Keratinocyte (primary cell): ENCODE measurements at regions not wholly inside any gene's neighbourhood (a gene's known extent, or its start where the extent isn't known, plus 50 kb on each side); places are given as distances from the start of the nearest gene placed in this dataset.
"Not testable (repeated sequence)": the region's sequence is repeated elsewhere in the genome, so short reads cannot be mapped to it uniquely, and the experiment has no call there.

Source experiments
- DNase-seq: peaks from one replicate; pipeline ENCODE4 v3.0.0-alpha.2; 2011; ENCODE audit warnings: low read depth, missing footprints, low spot score
- FAIRE-seq: peaks from 2 replicates; lab custom pipeline; 2011; peaks lifted over from hg19 to GRCh38; lab: Jason Lieb, UNC
- H2AFZ ChIP-seq: 2 replicates; pipeline ENCODE4 v1.6.0; 2012; ENCODE audit warnings: low read length, control low read depth, inconsistent platforms; ENCODE audit not compliant: control insufficient read depth
- H3K27ac ChIP-seq: 2 replicates; pipeline ENCODE4 v1.5.1; 2011; ENCODE audit warnings: low read length; ENCODE audit not compliant: control insufficient read depth, insufficient read depth
- H3K27me3 ChIP-seq: 3 replicates; pipeline ENCODE4 v1.6.0; 2011; ENCODE audit warnings: low read length; ENCODE audit not compliant: control insufficient read depth, insufficient read depth; ENCODE audit errors: extremely low read depth
- H3K36me3 ChIP-seq, 2 experiments: 2 replicates in 1 of 2; 3 replicates in 1 of 2; pipeline ENCODE4 v1.5.1; 2011; ENCODE audit warnings: low read length in 2 of 2, mild to moderate bottlenecking in 1 of 2; ENCODE audit not compliant: control insufficient read depth in 2 of 2, insufficient read depth in 2 of 2; ENCODE audit errors: extremely low read depth in 1 of 2
- H3K4me1 ChIP-seq: 3 replicates; pipeline ENCODE4 v1.5.1; 2011; ENCODE audit warnings: low read length; ENCODE audit not compliant: control insufficient read depth, insufficient read depth; ENCODE audit errors: extremely low read depth
- H3K4me2 ChIP-seq: 3 replicates; pipeline ENCODE4 v1.6.0; 2011; ENCODE audit warnings: low read depth, low read length; ENCODE audit not compliant: control insufficient read depth, insufficient read depth; ENCODE audit errors: extremely low read depth
- H3K4me3 ChIP-seq, 3 experiments: fragments of 200-600 bp in 1 of 3; sonication (generic) in 1 of 3; 2 replicates in 2 of 3; 3 replicates in 1 of 3; pipeline ENCODE4 v1.5.1; 2011 to 2016; ENCODE audit warnings: low read length in 3 of 3, mild to moderate bottlenecking in 3 of 3, control low read depth in 2 of 3, inconsistent platforms in 1 of 3, low read depth in 1 of 3, mixed read lengths in 1 of 3, mixed run types in 1 of 3, moderate library complexity in 1 of 3; ENCODE audit not compliant: control insufficient read depth in 2 of 3, insufficient read depth in 2 of 3; ENCODE audit errors: extremely low read depth in 1 of 3
- H3K79me2 ChIP-seq: 2 replicates; pipeline ENCODE4 v1.6.0; 2012; ENCODE audit warnings: low read length; ENCODE audit not compliant: control insufficient read depth, insufficient read depth
- H3K9ac ChIP-seq: 3 replicates; pipeline ENCODE4 v1.6.0; 2011; ENCODE audit warnings: low read length; ENCODE audit not compliant: control insufficient read depth, insufficient read depth; ENCODE audit errors: extremely low read depth
- H3K9me1 ChIP-seq: 3 replicates; pipeline ENCODE4 v1.6.0; 2011; ENCODE audit warnings: low read length; ENCODE audit not compliant: control insufficient read depth, insufficient read depth; ENCODE audit errors: extremely low read depth
- H3K9me3 ChIP-seq: 2 replicates; pipeline ENCODE4 v1.5.1; 2012; ENCODE audit warnings: low read depth, low read length; ENCODE audit not compliant: control insufficient read depth
- H4K20me1 ChIP-seq: 3 replicates; pipeline ENCODE4 v1.6.0; 2011; ENCODE audit warnings: low read length; ENCODE audit not compliant: control insufficient read depth, insufficient read depth; ENCODE audit errors: extremely low read depth
- EZH2 ChIP-seq: IDR thresholded peaks from one replicate; pipeline ENCODE4 v1.6.1; 2012; ENCODE audit warnings: inconsistent platforms, mild to moderate bottlenecking, low read length, moderate library complexity
- dilution Hi-C: fragments of 300-500 bp; cut with MboI; formaldehyde crosslinking; loops from one replicate; pipeline ENCODE4 v1.7.0; 2020; ENCODE audit warnings: low sequenced_read_pairs; ENCODE audit not compliant: extremely low pct_ligation_motif_present
- TF ChIP-seq, protein P1 (sequence below), 3 experiments: IDR thresholded peaks in 1 of 3; conservative IDR thresholded peaks in 1 of 3; optimal IDR thresholded peaks in 1 of 3; 2 replicates in 2 of 3; 3 replicates in 1 of 3; pipeline versions ENCODE3 to v1.5.1; 2011; ENCODE audit warnings: low read length in 3 of 3, mild to moderate bottlenecking in 3 of 3, moderate library complexity in 2 of 3, control low read depth in 1 of 3, inconsistent platforms in 1 of 3; ENCODE audit not compliant: insufficient read depth in 2 of 3; ENCODE audit errors: extremely low read depth in 1 of 3

- no peaks in the 10 kb centered on the region for H3K9me3 ChIP-seq
- H3K4me1 ChIP-seq, result no peaks in the 10 kb centered on the region
- H3K27me3 ChIP-seq, result no peaks in the 10 kb centered on the region
- no peak for TF ChIP-seq EZH2
- TF ChIP-seq, protein P1, sequence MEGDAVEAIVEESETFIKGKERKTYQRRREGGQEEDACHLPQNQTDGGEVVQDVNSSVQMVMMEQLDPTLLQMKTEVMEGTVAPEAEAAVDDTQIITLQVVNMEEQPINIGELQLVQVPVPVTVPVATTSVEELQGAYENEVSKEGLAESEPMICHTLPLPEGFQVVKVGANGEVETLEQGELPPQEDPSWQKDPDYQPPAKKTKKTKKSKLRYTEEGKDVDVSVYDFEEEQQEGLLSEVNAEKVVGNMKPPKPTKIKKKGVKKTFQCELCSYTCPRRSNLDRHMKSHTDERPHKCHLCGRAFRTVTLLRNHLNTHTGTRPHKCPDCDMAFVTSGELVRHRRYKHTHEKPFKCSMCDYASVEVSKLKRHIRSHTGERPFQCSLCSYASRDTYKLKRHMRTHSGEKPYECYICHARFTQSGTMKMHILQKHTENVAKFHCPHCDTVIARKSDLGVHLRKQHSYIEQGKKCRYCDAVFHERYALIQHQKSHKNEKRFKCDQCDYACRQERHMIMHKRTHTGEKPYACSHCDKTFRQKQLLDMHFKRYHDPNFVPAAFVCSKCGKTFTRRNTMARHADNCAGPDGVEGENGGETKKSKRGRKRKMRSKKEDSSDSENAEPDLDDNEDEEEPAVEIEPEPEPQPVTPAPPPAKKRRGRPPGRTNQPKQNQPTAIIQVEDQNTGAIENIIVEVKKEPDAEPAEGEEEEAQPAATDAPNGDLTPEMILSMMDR (optimal IDR thresholded peaks at IDR 0.05 in 1 of 3, IDR thresholded peaks at IDR 0.05 in 1 of 3, conservative IDR thresholded peaks at IDR 0.05 in 1 of 3; ENCODE audit: extremely low read depth in 1 of 3, insufficient read depth in 2 of 3, low read length in 3 of 3), result no peak
- no peak overlapping the region for H3K4me2 ChIP-seq
- no peaks in the 10 kb centered on the region for H3K36me3 ChIP-seq
- no peaks in the 10 kb centered on the region for H3K9me1 ChIP-seq
- no peaks in the 10 kb centered on the region for H3K79me2 ChIP-seq
- H3K27ac ChIP-seq, result no peak overlapping the region
- H3K9ac ChIP-seq, result no peak overlapping the region
- no peaks in the 10 kb centered on the region for H4K20me1 ChIP-seq
- FAIRE-seq (no peak), DNase-seq (no peak)
- no peak overlapping the region for H3K4me3 ChIP-seq
- H2AFZ ChIP-seq, result no peak overlapping the region
- dilution Hi-C loops, result no loop called here
Observed at GRCh38 chr2:220821683-220822082, 750.4 kb downstream of the EPHA4 start.

DNA sequence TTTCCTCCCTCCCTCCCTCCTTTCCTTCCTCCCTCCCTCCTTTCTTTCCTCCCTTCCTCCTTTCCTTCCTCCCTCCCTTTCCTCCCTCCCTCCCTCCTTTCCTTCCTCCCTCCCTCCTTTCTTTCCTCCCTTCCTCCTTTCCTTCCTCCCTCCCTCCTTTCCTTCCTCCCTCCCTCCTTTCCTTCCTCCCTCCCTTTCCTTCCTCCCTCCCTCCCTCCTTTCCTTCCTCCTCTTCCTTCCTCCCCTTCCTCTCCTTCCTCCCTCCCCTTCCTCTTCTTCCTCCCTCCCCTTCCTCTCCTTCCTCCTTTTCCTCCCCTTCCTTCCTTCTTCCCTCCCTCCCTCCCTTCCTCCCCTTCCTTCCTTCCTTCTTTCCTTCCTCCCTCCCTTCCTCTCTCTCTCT lies 748.5 kb downstream of the EPHA4 start:
- H3K9me1 ChIP-seq, FAIRE-seq, dilution Hi-C loops, H3K4me1 ChIP-seq, H3K79me2 ChIP-seq, H4K20me1 ChIP-seq, H2AFZ ChIP-seq, H3K27me3 ChIP-seq, H3K4me3 ChIP-seq, H3K27ac ChIP-seq, H3K9ac ChIP-seq, H3K4me2 ChIP-seq, H3K9me3 ChIP-seq, DNase-seq, H3K36me3 ChIP-seq: not testable (repeated sequence)

GRCh38 chr2:220833446-220833845 lies 738.7 kb downstream of the EPHA4 start:
- no peaks in the 10 kb centered on the region for H3K9me1 ChIP-seq
- TF ChIP-seq, protein P1 (optimal IDR thresholded peaks at IDR 0.05 in 1 of 3, IDR thresholded peaks at IDR 0.05 in 1 of 3, conservative IDR thresholded peaks at IDR 0.05 in 1 of 3; ENCODE audit: extremely low read depth in 1 of 3, insufficient read depth in 2 of 3, low read length in 3 of 3), result no peak
- TF ChIP-seq EZH2, result no peak
- no peaks in the 10 kb centered on the region for H3K79me2 ChIP-seq
- DNase-seq, result no peak
- H3K9ac ChIP-seq, result no peak overlapping the region
- H3K9me3 ChIP-seq, result no peaks in the 10 kb centered on the region
- dilution Hi-C loops, result no loop called here
- no peak overlapping the region for H2AFZ ChIP-seq
- FAIRE-seq, result no peak
- no peaks in the 10 kb centered on the region for H3K36me3 ChIP-seq
- H3K4me1 ChIP-seq, result no peaks in the 10 kb centered on the region
- no peak overlapping the region for H3K4me3 ChIP-seq
- H3K27ac ChIP-seq, result no peak overlapping the region
- H3K27me3 ChIP-seq, result no peaks in the 10 kb centered on the region
- H4K20me1 ChIP-seq, result no peaks in the 10 kb centered on the region
- no peak overlapping the region for H3K4me2 ChIP-seq
